H1 (cell line): ENCODE measurements at regions not wholly inside any gene's neighbourhood (a gene's known extent, or its start where the extent isn't known, plus 50 kb on each side); places are given as distances from the start of the nearest gene placed in this dataset.

Experiments
- CTCF ChIA-PET: fragments of 300-600 bp; sonication (Branson Sonifier 250); formaldehyde crosslinking; loops from one replicate; lab custom pipeline; 2021; ENCODE audit not compliant: partially characterized antibody; lab: Charles Lee
- POLR2A ChIA-PET: fragments of 300-600 bp; sonication (Branson Sonifier 250); formaldehyde crosslinking; loops from one replicate; lab custom pipeline; 2021; ENCODE audit warnings: inconsistent platforms; ENCODE audit not compliant: partially characterized antibody; lab: Charles Lee
- DNase-seq, 2 experiments: peaks; one replicate each; pipeline versions ENCODE4 v3.0.0 to v3.0.0-alpha.2; 2010 to 2022; ENCODE audit warnings: low spot score in 2 of 2, low read depth in 1 of 2, mixed read lengths in 1 of 2
- FAIRE-seq: peaks from 2 replicates; lab custom pipeline; 2011; peaks lifted over from hg19 to GRCh38; lab: Jason Lieb, UNC
- H2AFZ ChIP-seq: 2 replicates; pipeline ENCODE4 v1.8.1; 2012; ENCODE audit warnings: low read length, inconsistent platforms
- H2AK5ac ChIP-seq: 2 replicates; pipeline ENCODE4 v1.6.1; 2013; ENCODE audit warnings: low read depth, low read length
- H2BK120ac ChIP-seq: replicated peaks from 2 replicates; pipeline ENCODE3; 2013; ENCODE audit warnings: low read depth, low read length, inconsistent platforms
- H2BK12ac ChIP-seq: 2 replicates; pipeline ENCODE4 v1.6.1; 2013; ENCODE audit warnings: low read depth, low read length
- H2BK15ac ChIP-seq: 2 replicates; pipeline ENCODE4 v1.6.1; 2013; ENCODE audit warnings: low read length
- H2BK20ac ChIP-seq: 2 replicates; pipeline ENCODE4 v1.6.1; 2013; ENCODE audit warnings: low read length
- H2BK5ac ChIP-seq: 2 replicates; pipeline ENCODE4 v1.6.1; 2013; ENCODE audit warnings: low read depth, low read length
- H3K14ac ChIP-seq: 2 replicates; pipeline ENCODE4 v1.6.1; 2013; ENCODE audit warnings: inconsistent platforms; ENCODE audit not compliant: insufficient read length
- H3K18ac ChIP-seq: 2 replicates; pipeline ENCODE4 v1.6.1; 2013; ENCODE audit warnings: low read length; ENCODE audit errors: extremely low read depth
- H3K23ac ChIP-seq: 2 replicates; pipeline ENCODE4 v1.6.1; 2013; ENCODE audit warnings: inconsistent platforms; ENCODE audit not compliant: insufficient read length
- H3K23me2 ChIP-seq: 2 replicates; pipeline ENCODE4 v1.6.1; 2013; ENCODE audit warnings: low read depth, low read length
- H3K27ac ChIP-seq: 2 replicates; pipeline ENCODE4 v1.6.1; 2011; ENCODE audit warnings: low read depth, low read length, inconsistent platforms
- H3K27me3 ChIP-seq, 4 experiments: replicated peaks in 1 of 4; 1 replicate in 1 of 4; 2 replicates in 3 of 4; pipeline versions ENCODE4 v1.6.1 to v1.8.1; 2011 to 2013; ENCODE audit warnings: low read length in 3 of 4, mild to moderate bottlenecking in 3 of 4, inconsistent platforms in 2 of 4, mixed read lengths in 2 of 4, moderate library complexity in 1 of 4; ENCODE audit not compliant: control insufficient read depth in 3 of 4, insufficient read depth in 3 of 4; ENCODE audit errors: extremely low read depth in 1 of 4
- H3K36me3 ChIP-seq, 4 experiments: 2 replicates each; pipeline versions ENCODE4 v1.6.1 to v1.8.1; 2011 to 2013; ENCODE audit warnings: mild to moderate bottlenecking in 4 of 4, low read length in 3 of 4, moderate library complexity in 2 of 4, control low read depth in 1 of 4, inconsistent platforms in 1 of 4; ENCODE audit not compliant: insufficient read depth in 4 of 4, control insufficient read depth in 2 of 4
- H3K4ac ChIP-seq: replicated peaks from 2 replicates; pipeline ENCODE3; 2013; ENCODE audit warnings: low read length, low read depth, mixed read lengths, inconsistent platforms; ENCODE audit not compliant: insufficient read length
- H3K4me1 ChIP-seq, 4 experiments: replicated peaks in 1 of 4; 1 replicate in 1 of 4; 2 replicates in 3 of 4; pipeline versions ENCODE4 v1.6.1 to v1.8.1; 2011 to 2013; ENCODE audit warnings: low read length in 3 of 4, inconsistent platforms in 2 of 4, mixed read lengths in 1 of 4; ENCODE audit not compliant: insufficient read depth in 4 of 4, control insufficient read depth in 3 of 4
- H3K4me2 ChIP-seq, 2 experiments: 2 replicates each; pipeline versions ENCODE4 v1.6.1 to v1.8.1; 2011 to 2013; ENCODE audit warnings: low read depth in 2 of 2, low read length in 2 of 2, control low read depth in 1 of 2, inconsistent platforms in 1 of 2, mild to moderate bottlenecking in 1 of 2; ENCODE audit not compliant: insufficient read depth in 1 of 2
- H3K4me3 ChIP-seq, 4 experiments: fragments of 200-600, 300-600 bp in 1 of 4; sonication (generic), shearing (Covaris generic), sonication (Bioruptor Twin) in 1 of 4; 2 replicates each; pipeline versions ENCODE4 v1.5.1 to v1.8.1; 2011 to 2016; ENCODE audit warnings: low read length in 4 of 4, low read depth in 3 of 4, control low read depth in 2 of 4, inconsistent platforms in 2 of 4, mild to moderate bottlenecking in 2 of 4, mixed read lengths in 1 of 4, moderate library complexity in 1 of 4; ENCODE audit not compliant: insufficient read depth in 2 of 4; ENCODE audit errors: extremely low read depth in 1 of 4
- H3K56ac ChIP-seq: replicated peaks from 2 replicates; pipeline ENCODE3; 2013; ENCODE audit warnings: low read depth, mild to moderate bottlenecking, mixed read lengths, low read length, inconsistent platforms; ENCODE audit not compliant: insufficient read length
- H3K79me1 ChIP-seq: 2 replicates; pipeline ENCODE4 v1.6.1; 2013; ENCODE audit warnings: low read depth, low read length, control low read depth
- H3K79me2 ChIP-seq, 2 experiments: 2 replicates each; pipeline versions ENCODE4 v1.6.1 to v1.8.1; 2012 to 2013; ENCODE audit warnings: low read length in 2 of 2, mild to moderate bottlenecking in 2 of 2, inconsistent platforms in 1 of 2; ENCODE audit not compliant: insufficient read depth in 2 of 2, control insufficient read depth in 1 of 2
- H3K9ac ChIP-seq, 4 experiments: replicated peaks in 1 of 4; 1 replicate in 1 of 4; 2 replicates in 3 of 4; pipeline versions ENCODE4 v1.6.1 to v1.8.1; 2011 to 2013; ENCODE audit warnings: low read depth in 3 of 4, low read length in 3 of 4, control low read depth in 2 of 4, mild to moderate bottlenecking in 2 of 4, moderate library complexity in 2 of 4, inconsistent platforms in 1 of 4; ENCODE audit errors: extremely low read depth in 1 of 4
- H3K9me3 ChIP-seq, 2 experiments: 2 replicates each; pipeline versions ENCODE4 v1.6.1 to v1.8.1; 2012 to 2013; ENCODE audit warnings: mild to moderate bottlenecking in 2 of 2, moderate library complexity in 2 of 2, control low read depth in 1 of 2, inconsistent platforms in 1 of 2, low read depth in 1 of 2, low read length in 1 of 2, mixed read lengths in 1 of 2; ENCODE audit not compliant: insufficient read depth in 2 of 2
- H4K20me1 ChIP-seq, 2 experiments: replicated peaks in 1 of 2; 2 replicates each; pipeline versions ENCODE3 to v1.8.1; 2011 to 2013; ENCODE audit warnings: inconsistent platforms in 2 of 2, low read length in 2 of 2, mild to moderate bottlenecking in 1 of 2; ENCODE audit not compliant: insufficient read depth in 2 of 2, control insufficient read depth in 1 of 2
- H4K5ac ChIP-seq: 2 replicates; pipeline ENCODE4 v1.6.1; 2013; ENCODE audit warnings: low read length, low read depth, mixed read lengths, inconsistent platforms; ENCODE audit not compliant: insufficient read length
- H4K8ac ChIP-seq: 2 replicates; pipeline ENCODE4 v1.8.0; 2013; ENCODE audit warnings: mild to moderate bottlenecking, moderate library complexity, low read length, inconsistent platforms; ENCODE audit not compliant: insufficient read depth; ENCODE audit errors: extremely low read depth
- H4K91ac ChIP-seq: replicated peaks from 2 replicates; pipeline ENCODE3; 2013; ENCODE audit warnings: low read length, mixed read lengths, inconsistent platforms; ENCODE audit not compliant: insufficient read length
- HDAC6 ChIP-seq: IDR thresholded peaks from one replicate; pipeline ENCODE4 v1.7.1; 2012; ENCODE audit warnings: low read depth, mild to moderate bottlenecking, inconsistent platforms, low read length, moderate library complexity
- KDM1A ChIP-seq: fragments of 200-600, 300-600 bp; sonication (generic); IDR thresholded peaks from 2 replicates; pipeline ENCODE4 v1.7.1; 2016; ENCODE audit warnings: mild to moderate bottlenecking, low read length, borderline replicate concordance
- RNF2 ChIP-seq: fragments of 200-900, 300-1000 bp; sonication (generic); IDR thresholded peaks from 2 replicates; pipeline ENCODE4 v1.7.1; 2016; ENCODE audit warnings: borderline replicate concordance, low read depth, mild to moderate bottlenecking, antibody characterized with exemption, low read length; ENCODE audit not compliant: poor library complexity, severe bottlenecking; ENCODE audit errors: missing control alignments
- SP1 ChIP-seq: IDR thresholded peaks from 2 replicates; pipeline ENCODE4 v1.6.1; 2011; ENCODE audit warnings: low read depth, low read length
- TAF7 ChIP-seq: optimal IDR thresholded peaks from 2 replicates; pipeline ENCODE3; 2011; ENCODE audit warnings: low read depth, mild to moderate bottlenecking, inconsistent platforms, low read length, moderate library complexity, borderline replicate concordance
- WGBS, 2 experiments: shearing (Covaris generic) in 1 of 2; methylation state at CpG; one replicate each; pipeline versions ENCODE4 v1.1.6 to v1.1.7; 2013 to 2015; ENCODE audit warnings: low lambda C conversion rate in 2 of 2, mixed read lengths in 2 of 2, inconsistent platforms in 1 of 2, low coverage in 1 of 2, missing lambda C conversion rate in 1 of 2; ENCODE audit not compliant: insufficient replicate concordance in 2 of 2, insufficient coverage in 1 of 2, insufficient read length in 1 of 2; ENCODE audit errors: extremely low coverage in 1 of 2, missing lambda C conversion rate in 1 of 2; 5-methylcytosine and 5-hydroxymethylcytosine counted together
- TF ChIP-seq, protein P1 (sequence below): IDR thresholded peaks from 2 replicates; pipeline ENCODE4 v1.6.1; 2012; ENCODE audit warnings: inconsistent platforms
- TF ChIP-seq, protein P2 (sequence below): IDR thresholded peaks from 2 replicates; pipeline ENCODE4 v1.6.1; 2011; ENCODE audit warnings: low read depth, mild to moderate bottlenecking, low read length; ENCODE audit not compliant: insufficient read depth
- TF ChIP-seq, protein P3 (sequence below): IDR thresholded peaks from 2 replicates; pipeline ENCODE4 v1.6.1; 2011; ENCODE audit warnings: low read length, improper control_type of control experiment
- TF ChIP-seq, protein P4 (sequence below): IDR thresholded peaks from 2 replicates; pipeline ENCODE4 v1.6.1; 2012; ENCODE audit warnings: inconsistent platforms

DNA sequence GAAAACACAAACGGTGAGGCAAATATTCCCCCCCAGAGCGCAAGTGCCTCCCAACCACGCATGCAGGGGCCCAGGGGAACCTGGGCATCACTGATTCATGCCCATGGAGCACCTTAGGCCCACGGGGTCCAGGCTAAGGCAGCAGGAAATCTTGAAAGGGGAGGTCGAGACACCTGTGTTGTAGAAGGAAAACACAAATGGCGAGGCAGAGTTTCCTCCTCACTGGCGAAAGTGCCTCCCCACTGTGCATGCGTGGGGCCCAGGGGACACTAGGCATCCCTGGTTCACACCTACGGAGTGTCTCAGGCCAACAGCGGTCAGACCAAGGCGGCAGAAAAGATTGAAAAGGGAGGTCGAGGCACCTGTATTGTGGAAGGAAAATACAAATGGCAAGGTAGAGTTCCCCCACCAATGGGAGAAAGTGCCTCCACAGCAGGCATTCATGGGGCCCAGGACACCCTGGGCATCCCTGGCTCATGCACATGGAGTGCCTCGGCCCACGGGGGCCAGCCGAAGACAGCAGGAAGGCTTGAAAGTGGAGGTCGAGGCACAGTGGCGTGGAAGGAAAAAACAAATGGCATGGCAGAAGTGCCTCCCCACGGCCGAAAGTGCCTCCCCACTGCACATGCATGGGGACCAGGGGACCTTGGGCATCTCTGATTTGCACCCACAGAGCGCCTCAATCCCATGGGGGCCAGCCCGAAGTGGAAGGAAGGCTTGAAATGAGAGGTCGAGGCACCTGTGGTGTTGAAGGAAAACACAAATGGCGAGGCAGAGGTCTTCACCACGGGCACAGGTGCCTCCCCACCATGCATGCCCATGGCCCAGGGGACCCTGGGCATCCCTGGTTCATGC is 368.8 kb downstream of the ALG10 start:
- DNase-seq: no peak
- no peak overlapping the region for H3K4ac ChIP-seq
- no peak overlapping the region for H3K18ac ChIP-seq
- H3K4me3 ChIP-seq: no peak overlapping the region
- no peak overlapping the region for H3K9ac ChIP-seq
- CTCF ChIA-PET: no interaction called here
- POLR2A ChIA-PET: no interaction called here
- H2BK20ac ChIP-seq: no peak overlapping the region
- H2BK12ac ChIP-seq: no peak overlapping the region
- no peak overlapping the region for H3K23ac ChIP-seq
- H3K27ac ChIP-seq: no peak overlapping the region
- H3K4me2 ChIP-seq: no peak overlapping the region
- no peak overlapping the region for H2BK15ac ChIP-seq
- H2AFZ ChIP-seq: no peak overlapping the region
- H4K8ac ChIP-seq: no peak overlapping the region
- FAIRE-seq: no peak
- H3K23me2 ChIP-seq: no peaks in the 10 kb centered on the region
- no peaks in the 10 kb centered on the region for H3K79me2 ChIP-seq
- WGBS, 2 experiments: 80% methylated on average over 24 of the region's 24 CpGs; no CpG with 5 or more reads in 1 of the 2 experiments
- H3K56ac ChIP-seq: no peak overlapping the region
- peaks cover 88 to 100% of the 10 kb centered on the region in 2 experiments for H3K9me3 ChIP-seq
- H2BK5ac ChIP-seq: no peak overlapping the region
- H3K36me3 ChIP-seq: no peaks in the 10 kb centered on the region
- no peaks in the 10 kb centered on the region for H3K27me3 ChIP-seq
- H2AK5ac ChIP-seq: no peak overlapping the region
- H2BK120ac ChIP-seq: no peak overlapping the region
- H3K4me1 ChIP-seq: no peaks in the 10 kb centered on the region
- no peak overlapping the region for H4K91ac ChIP-seq
- H3K14ac ChIP-seq: no peak overlapping the region
- H4K20me1 ChIP-seq: no peaks in the 10 kb centered on the region
- H4K5ac ChIP-seq: no peak overlapping the region
- H3K79me1 ChIP-seq: no peaks in the 10 kb centered on the region
- TF ChIP-seq, protein P1, sequence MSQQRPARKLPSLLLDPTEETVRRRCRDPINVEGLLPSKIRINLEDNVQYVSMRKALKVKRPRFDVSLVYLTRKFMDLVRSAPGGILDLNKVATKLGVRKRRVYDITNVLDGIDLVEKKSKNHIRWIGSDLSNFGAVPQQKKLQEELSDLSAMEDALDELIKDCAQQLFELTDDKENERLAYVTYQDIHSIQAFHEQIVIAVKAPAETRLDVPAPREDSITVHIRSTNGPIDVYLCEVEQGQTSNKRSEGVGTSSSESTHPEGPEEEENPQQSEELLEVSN: no peak
- TF ChIP-seq, protein P2, sequence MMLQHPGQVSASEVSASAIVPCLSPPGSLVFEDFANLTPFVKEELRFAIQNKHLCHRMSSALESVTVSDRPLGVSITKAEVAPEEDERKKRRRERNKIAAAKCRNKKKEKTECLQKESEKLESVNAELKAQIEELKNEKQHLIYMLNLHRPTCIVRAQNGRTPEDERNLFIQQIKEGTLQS: no peak
- TF ChIP-seq RNF2 (no peak), KDM1A (no peak), SP1 (no peak), TAF7 (no peak), HDAC6 (no peak)
- TF ChIP-seq, protein P3, sequence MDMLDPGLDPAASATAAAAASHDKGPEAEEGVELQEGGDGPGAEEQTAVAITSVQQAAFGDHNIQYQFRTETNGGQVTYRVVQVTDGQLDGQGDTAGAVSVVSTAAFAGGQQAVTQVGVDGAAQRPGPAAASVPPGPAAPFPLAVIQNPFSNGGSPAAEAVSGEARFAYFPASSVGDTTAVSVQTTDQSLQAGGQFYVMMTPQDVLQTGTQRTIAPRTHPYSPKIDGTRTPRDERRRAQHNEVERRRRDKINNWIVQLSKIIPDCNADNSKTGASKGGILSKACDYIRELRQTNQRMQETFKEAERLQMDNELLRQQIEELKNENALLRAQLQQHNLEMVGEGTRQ: no peak
- TF ChIP-seq, protein P4, sequence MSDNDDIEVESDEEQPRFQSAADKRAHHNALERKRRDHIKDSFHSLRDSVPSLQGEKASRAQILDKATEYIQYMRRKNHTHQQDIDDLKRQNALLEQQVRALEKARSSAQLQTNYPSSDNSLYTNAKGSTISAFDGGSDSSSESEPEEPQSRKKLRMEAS: no peak
